H9 (cell line): ENCODE measurements at regions not wholly inside any gene's neighbourhood (a gene's known extent, or its start where the extent isn't known, plus 50 kb on each side); places are given as distances from the start of the nearest gene placed in this dataset.

Source experiments
- DNase-seq: peaks from one replicate; pipeline ENCODE4 v3.0.0-alpha.2; 2017
- H2AFZ ChIP-seq: one replicate; pipeline ENCODE4 v1.6.1; 2013; ENCODE audit warnings: mild to moderate bottlenecking, low read length, control low read depth, moderate library complexity
- H2AK5ac ChIP-seq: 2 replicates; pipeline ENCODE4 v1.6.1; 2013; ENCODE audit warnings: low read length, control low read depth, mixed read lengths; ENCODE audit not compliant: insufficient read length
- H2BK120ac ChIP-seq: one replicate; pipeline ENCODE4 v1.6.1; 2013; ENCODE audit warnings: low read depth, mild to moderate bottlenecking, low read length, control low read depth, inconsistent platforms; ENCODE audit not compliant: poor library complexity, severe bottlenecking
- H2BK12ac ChIP-seq: 2 replicates; pipeline ENCODE4 v1.6.1; 2013; ENCODE audit warnings: low read length, control low read depth, mixed read lengths, low read depth; ENCODE audit not compliant: insufficient read length
- H2BK15ac ChIP-seq: 2 replicates; pipeline ENCODE4 v1.6.1; 2013; ENCODE audit warnings: low read depth, low read length, control low read depth
- H2BK20ac ChIP-seq: one replicate; pipeline ENCODE4 v1.6.1; 2013; ENCODE audit warnings: low read depth, mild to moderate bottlenecking, low read length, control low read depth, inconsistent platforms; ENCODE audit not compliant: poor library complexity, severe bottlenecking
- H2BK5ac ChIP-seq: 2 replicates; pipeline ENCODE4 v1.6.1; 2013; ENCODE audit warnings: low read length, control low read depth, mixed read lengths; ENCODE audit not compliant: insufficient read length
- H3K14ac ChIP-seq: 2 replicates; pipeline ENCODE4 v1.6.1; 2013; ENCODE audit warnings: low read length, control low read depth; ENCODE audit not compliant: insufficient read depth
- H3K18ac ChIP-seq: 2 replicates; pipeline ENCODE4 v1.6.1; 2013; ENCODE audit warnings: low read depth, mild to moderate bottlenecking, mixed read lengths, low read length, control low read depth; ENCODE audit not compliant: insufficient read length
- H3K23ac ChIP-seq: 2 replicates; pipeline ENCODE4 v1.6.1; 2013; ENCODE audit warnings: low read length, control low read depth, mixed read lengths, low read depth; ENCODE audit not compliant: insufficient read length
- H3K23me2 ChIP-seq: 2 replicates; pipeline ENCODE4 v1.6.1; 2013; ENCODE audit warnings: low read depth, mild to moderate bottlenecking, mixed read lengths, low read length, control low read depth; ENCODE audit not compliant: insufficient read length, poor library complexity, severe bottlenecking
- H3K27ac ChIP-seq: 2 replicates; pipeline ENCODE4 v1.5.1; 2013; ENCODE audit warnings: low read length, control low read depth, mixed read lengths, low read depth; ENCODE audit not compliant: insufficient read length
- H3K27me3 ChIP-seq: 2 replicates; pipeline ENCODE4 v1.6.1; 2013; ENCODE audit warnings: low read length, control low read depth, inconsistent platforms; ENCODE audit not compliant: insufficient read depth
- H3K4ac ChIP-seq: 2 replicates; pipeline ENCODE4 v1.6.1; 2013; ENCODE audit warnings: low read depth, mild to moderate bottlenecking, control low read depth, inconsistent platforms, low read length, moderate library complexity
- H3K4me1 ChIP-seq: 2 replicates; pipeline ENCODE4 v1.6.1; 2013; ENCODE audit warnings: low read length, control low read depth, inconsistent platforms; ENCODE audit not compliant: insufficient read depth
- H3K4me2 ChIP-seq: 2 replicates; pipeline ENCODE4 v1.6.1; 2013; ENCODE audit warnings: low read length, control low read depth, mixed read lengths; ENCODE audit not compliant: insufficient read length, insufficient read depth
- H3K56ac ChIP-seq: 2 replicates; pipeline ENCODE4 v1.6.1; 2013; ENCODE audit warnings: low read depth, mild to moderate bottlenecking, mixed read lengths, low read length, control low read depth; ENCODE audit not compliant: insufficient read length
- H3K79me1 ChIP-seq: 2 replicates; pipeline ENCODE4 v1.6.1; 2013; ENCODE audit warnings: low read depth, mild to moderate bottlenecking, moderate library complexity, low read length, control low read depth, inconsistent platforms; ENCODE audit not compliant: insufficient read depth, poor library complexity, severe bottlenecking
- H3K79me2 ChIP-seq: 2 replicates; pipeline ENCODE4 v1.6.1; 2013; ENCODE audit warnings: low read length, control low read depth, inconsistent platforms; ENCODE audit not compliant: insufficient read depth
- H3K9ac ChIP-seq: 2 replicates; pipeline ENCODE4 v1.6.1; 2013; ENCODE audit warnings: low read length, control low read depth, mixed read lengths; ENCODE audit not compliant: insufficient read length; ENCODE audit errors: extremely low read depth
- H3K9me3 ChIP-seq: one replicate; pipeline ENCODE4 v1.6.1; 2013; ENCODE audit warnings: low read depth, low read length, inconsistent platforms; ENCODE audit not compliant: control insufficient read depth
- H3T11ph ChIP-seq: one replicate; pipeline ENCODE4 v1.6.1; 2013; ENCODE audit warnings: mild to moderate bottlenecking, low read length, control low read depth, inconsistent platforms
- H4K20me1 ChIP-seq: one replicate; pipeline ENCODE4 v1.6.1; 2013; ENCODE audit not compliant: control insufficient read depth, insufficient read length, insufficient read depth
- H4K5ac ChIP-seq: 2 replicates; pipeline ENCODE4 v1.6.1; 2013; ENCODE audit warnings: low read depth, mild to moderate bottlenecking, mixed read lengths, low read length, control low read depth; ENCODE audit not compliant: insufficient read length
- H4K8ac ChIP-seq: replicated peaks from 2 replicates; pipeline ENCODE4 v1.6.1; 2013; ENCODE audit warnings: low read length, control low read depth, mixed read lengths, low read depth; ENCODE audit not compliant: insufficient read length
- H4K91ac ChIP-seq: 2 replicates; pipeline ENCODE4 v1.6.1; 2013; ENCODE audit warnings: low read depth, mild to moderate bottlenecking, moderate library complexity, mixed read lengths, low read length, control low read depth; ENCODE audit not compliant: insufficient read length
- H3K27ac Mint-ChIP-seq, 3 experiments: 2 replicates in 2 of 3; 3 replicates in 1 of 3; pipeline ENCODE4 v1.8.0; 2020 to 2021; ENCODE audit warnings: mixed read lengths in 3 of 3, mild to moderate bottlenecking in 1 of 3, moderate library complexity in 1 of 3
- H3K27me3 Mint-ChIP-seq: 2 replicates; pipeline ENCODE4 v1.8.0; 2021; ENCODE audit warnings: low read depth, mild to moderate bottlenecking, moderate library complexity, mixed read lengths
- H3K36me3 Mint-ChIP-seq, 3 experiments: 2 replicates in 2 of 3; 3 replicates in 1 of 3; pipeline ENCODE4 v1.8.0; 2020 to 2021; ENCODE audit warnings: low read depth in 3 of 3, mixed read lengths in 3 of 3; ENCODE audit not compliant: insufficient read depth in 1 of 3
- H3K4me1 Mint-ChIP-seq, 2 experiments: 2 replicates each; pipeline ENCODE4 v1.8.0; 2020; ENCODE audit warnings: mixed read lengths in 2 of 2
- H3K4me3 Mint-ChIP-seq, 2 experiments: 2 replicates in 1 of 2; 3 replicates in 1 of 2; pipeline ENCODE4 v1.8.0; 2020 to 2021; ENCODE audit warnings: mild to moderate bottlenecking in 2 of 2, mixed read lengths in 2 of 2, moderate library complexity in 1 of 2
- H3K9me3 Mint-ChIP-seq, 2 experiments: 2 replicates in 1 of 2; 3 replicates in 1 of 2; pipeline ENCODE4 v1.8.0; 2020; ENCODE audit warnings: mild to moderate bottlenecking in 2 of 2, mixed read lengths in 2 of 2, moderate library complexity in 1 of 2
- WGBS: extraction: QIAGEN DNeasy Blood & Tissue Kit; methylation state at CpG from one replicate; pipeline ENCODE4 v1.1.7; 2013; ENCODE audit warnings: missing lambda C conversion rate, low lambda C conversion rate, mixed read lengths; ENCODE audit not compliant: insufficient read length; ENCODE audit errors: extremely low coverage; 5-methylcytosine and 5-hydroxymethylcytosine counted together
- TF ChIP-seq, protein P1 (sequence below): fragments of 200-600 bp; sonication (generic); conservative IDR thresholded peaks from 3 replicates; pipeline ENCODE4 v1.8.0; 2021; ENCODE audit warnings: antibody characterized with exemption, mild to moderate bottlenecking

DNA sequence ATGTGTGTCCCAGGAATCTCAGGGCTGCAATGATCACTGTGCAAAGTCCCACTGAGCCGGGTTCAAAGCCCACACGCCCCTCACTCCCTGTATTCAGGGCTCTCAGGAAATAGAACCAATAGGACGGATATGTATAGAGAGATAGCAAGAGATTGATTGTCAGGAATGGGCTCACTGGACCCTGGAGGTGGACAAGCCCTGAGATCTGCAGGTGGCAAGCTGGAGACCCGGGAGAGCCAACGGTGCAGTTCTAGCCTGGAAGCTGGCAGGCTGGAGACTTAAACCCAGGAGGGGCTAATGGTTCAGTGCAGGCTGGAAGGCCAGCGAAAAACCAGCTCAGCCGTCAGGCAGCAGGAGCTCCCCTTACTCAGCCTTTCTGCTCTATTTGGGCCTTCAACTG is 52.8 kb upstream of the ADRA2C start:
- no peak overlapping the region for H4K5ac ChIP-seq
- no peak for DNase-seq
- no peak overlapping the region for H3K4me2 ChIP-seq
- no peaks in the 10 kb centered on the region for H3K4me1 ChIP-seq
- WGBS: no CpG with 5 or more reads among the region's 7 CpGs
- H2BK20ac ChIP-seq: no peak overlapping the region
- H3K79me1 ChIP-seq: no peaks in the 10 kb centered on the region
- H3T11ph ChIP-seq: no peak overlapping the region
- Mint-ChIP-seq H3K9me3 (peaks cover 3 to 6% of the 10 kb centered on the region in 2 experiments; a peak in 3 of 5 replicates), H3K4me1 (no peaks in the 10 kb centered on the region; a peak in 1 of 4 replicates), H3K27me3 (peaks cover 14% of the 10 kb centered on the region), H3K36me3 (peaks cover 0 to 5% (median 4%) of the 10 kb centered on the region in 3 experiments; a peak in 1 of 7 replicates), H3K4me3 (no peak overlapping the region), H3K27ac (no peak overlapping the region)
- H2BK5ac ChIP-seq: no peak overlapping the region
- no peak overlapping the region for H2BK12ac ChIP-seq
- H3K18ac ChIP-seq: no peak overlapping the region
- H4K8ac ChIP-seq: no peak overlapping the region
- H3K27me3 ChIP-seq: no peaks in the 10 kb centered on the region
- no peak overlapping the region for H2AFZ ChIP-seq
- no peak overlapping the region for H2BK120ac ChIP-seq
- no peak overlapping the region for H3K14ac ChIP-seq
- no peak overlapping the region for H3K4ac ChIP-seq
- no peak overlapping the region for H3K23ac ChIP-seq
- H3K9ac ChIP-seq: no peak overlapping the region
- no peaks in the 10 kb centered on the region for H4K20me1 ChIP-seq
- TF ChIP-seq, protein P1, sequence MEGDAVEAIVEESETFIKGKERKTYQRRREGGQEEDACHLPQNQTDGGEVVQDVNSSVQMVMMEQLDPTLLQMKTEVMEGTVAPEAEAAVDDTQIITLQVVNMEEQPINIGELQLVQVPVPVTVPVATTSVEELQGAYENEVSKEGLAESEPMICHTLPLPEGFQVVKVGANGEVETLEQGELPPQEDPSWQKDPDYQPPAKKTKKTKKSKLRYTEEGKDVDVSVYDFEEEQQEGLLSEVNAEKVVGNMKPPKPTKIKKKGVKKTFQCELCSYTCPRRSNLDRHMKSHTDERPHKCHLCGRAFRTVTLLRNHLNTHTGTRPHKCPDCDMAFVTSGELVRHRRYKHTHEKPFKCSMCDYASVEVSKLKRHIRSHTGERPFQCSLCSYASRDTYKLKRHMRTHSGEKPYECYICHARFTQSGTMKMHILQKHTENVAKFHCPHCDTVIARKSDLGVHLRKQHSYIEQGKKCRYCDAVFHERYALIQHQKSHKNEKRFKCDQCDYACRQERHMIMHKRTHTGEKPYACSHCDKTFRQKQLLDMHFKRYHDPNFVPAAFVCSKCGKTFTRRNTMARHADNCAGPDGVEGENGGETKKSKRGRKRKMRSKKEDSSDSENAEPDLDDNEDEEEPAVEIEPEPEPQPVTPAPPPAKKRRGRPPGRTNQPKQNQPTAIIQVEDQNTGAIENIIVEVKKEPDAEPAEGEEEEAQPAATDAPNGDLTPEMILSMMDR: no peak
- no peak overlapping the region for H2BK15ac ChIP-seq
- no peak overlapping the region for H4K91ac ChIP-seq
- H2AK5ac ChIP-seq: no peak overlapping the region
- no peak overlapping the region for H3K27ac ChIP-seq
- H3K23me2 ChIP-seq: no peaks in the 10 kb centered on the region
- H3K9me3 ChIP-seq: no peaks in the 10 kb centered on the region
- no peaks in the 10 kb centered on the region for H3K79me2 ChIP-seq
- no peak overlapping the region for H3K56ac ChIP-seq
